MM.1S (cell line): ENCODE measurements at regions not wholly inside any gene's neighbourhood (a gene's known extent, or its start where the extent isn't known, plus 50 kb on each side); places are given as distances from the start of the nearest gene placed in this dataset.

Experiments used
- DNase-seq: peaks from one replicate; pipeline ENCODE4 v3.0.0-alpha.2; 2015
- H2AFZ ChIP-seq: fragments of 300-600 bp; sonication (generic); 2 replicates; pipeline ENCODE4 v1.6.0; 2016; ENCODE audit warnings: antibody characterized with exemption, low read length
- H3F3A ChIP-seq: fragments of 300-600 bp; sonication (generic); 2 replicates; pipeline ENCODE4 v1.6.1; 2016; ENCODE audit warnings: mild to moderate bottlenecking, antibody characterized with exemption, low read length, moderate library complexity, mixed read lengths; ENCODE audit not compliant: insufficient read depth
- H3K27ac ChIP-seq: fragments of 300-600 bp; sonication (generic); 2 replicates; pipeline ENCODE4 v1.5.1; 2016; ENCODE audit warnings: mild to moderate bottlenecking, low read length
- H3K27me3 ChIP-seq: fragments of 300-600 bp; sonication (generic); replicated peaks from 2 replicates; pipeline ENCODE4 v1.6.0; 2016; ENCODE audit warnings: low read length; ENCODE audit not compliant: insufficient read depth
- H3K36me3 ChIP-seq: fragments of 300-600 bp; sonication (generic); replicated peaks from 2 replicates; pipeline ENCODE4 v1.6.1; 2016; ENCODE audit warnings: mild to moderate bottlenecking, low read length, mixed read lengths; ENCODE audit not compliant: insufficient read depth
- H3K4me1 ChIP-seq: fragments of 300-600 bp; sonication (generic); 2 replicates; pipeline ENCODE4 v1.6.1; 2016; ENCODE audit warnings: low read length, mixed read lengths
- H3K4me2 ChIP-seq: fragments of 300-600 bp; sonication (generic); 2 replicates; pipeline ENCODE4 v1.6.0; 2016; ENCODE audit warnings: low read depth, low read length
- H3K4me3 ChIP-seq: fragments of 300-600 bp; sonication (generic); 2 replicates; pipeline ENCODE4 v1.5.1; 2016; ENCODE audit warnings: low read length, mixed read lengths
- H3K79me2 ChIP-seq: fragments of 300-600 bp; sonication (generic); 2 replicates; pipeline ENCODE4 v1.6.1; 2016; ENCODE audit warnings: mixed run types, low read length, mixed read lengths
- H3K9ac ChIP-seq: fragments of 300-600 bp; sonication (generic); 2 replicates; pipeline ENCODE4 v1.6.1; 2016; ENCODE audit warnings: low read length, mixed read lengths
- H3K9me2 ChIP-seq: fragments of 300-600 bp; sonication (generic); replicated peaks from 2 replicates; pipeline ENCODE4 v1.6.1; 2016; ENCODE audit warnings: mild to moderate bottlenecking, low read length, mixed read lengths; ENCODE audit not compliant: insufficient read depth
- H3K9me3 ChIP-seq: fragments of 300-600 bp; sonication (generic); replicated peaks from 2 replicates; pipeline ENCODE4 v1.6.1; 2016; ENCODE audit warnings: mild to moderate bottlenecking, low read length, mixed read lengths; ENCODE audit not compliant: insufficient read depth
- H4K20me1 ChIP-seq: fragments of 300-600 bp; sonication (generic); 2 replicates; pipeline ENCODE4 v1.6.1; 2016; ENCODE audit warnings: mild to moderate bottlenecking, low read length, moderate library complexity, mixed read lengths; ENCODE audit not compliant: insufficient read depth
- EZH2 ChIP-seq: fragments of 300-600 bp; sonication (generic); optimal IDR thresholded peaks from 2 replicates; pipeline ENCODE3; 2017; ENCODE audit warnings: low read depth, mild to moderate bottlenecking, antibody characterized with exemption, low read length, mixed read lengths
- EZH2phosphoT487 ChIP-seq: fragments of 300-600 bp; sonication (generic); IDR thresholded peaks from 2 replicates; pipeline ENCODE4 v1.6.1; 2018; ENCODE audit warnings: antibody characterized with exemption, low read length
- TF ChIP-seq, protein P1 (sequence below): fragments of 300-600 bp; sonication (generic); IDR thresholded peaks from 2 replicates; pipeline ENCODE4 v1.5.1; 2016; ENCODE audit warnings: antibody characterized with exemption, low read length, mixed read lengths

GRCh38 chr5:115469904-115470516 lies 74.6 kb downstream of the FEM1C start:
- Histone ChIP-seq H3K4me2 (no peak overlapping the region), H3K27ac (no peak overlapping the region), H3K9me3 (no peaks in the 10 kb centered on the region), H3K9ac (no peak overlapping the region), H3K9me2 (no peaks in the 10 kb centered on the region), H4K20me1 (no peaks in the 10 kb centered on the region), H3K36me3 (no peaks in the 10 kb centered on the region), H3K4me1 (no peaks in the 10 kb centered on the region), H3K79me2 (no peaks in the 10 kb centered on the region), H2AFZ (no peak overlapping the region), H3K4me3 (no peak overlapping the region), H3F3A (no peaks in the 10 kb centered on the region), H3K27me3 (no peaks in the 10 kb centered on the region)
- DNase-seq = no peak
- TF ChIP-seq EZH2 (no peak), EZH2phosphoT487 (no peak)
- TF ChIP-seq, protein P1, sequence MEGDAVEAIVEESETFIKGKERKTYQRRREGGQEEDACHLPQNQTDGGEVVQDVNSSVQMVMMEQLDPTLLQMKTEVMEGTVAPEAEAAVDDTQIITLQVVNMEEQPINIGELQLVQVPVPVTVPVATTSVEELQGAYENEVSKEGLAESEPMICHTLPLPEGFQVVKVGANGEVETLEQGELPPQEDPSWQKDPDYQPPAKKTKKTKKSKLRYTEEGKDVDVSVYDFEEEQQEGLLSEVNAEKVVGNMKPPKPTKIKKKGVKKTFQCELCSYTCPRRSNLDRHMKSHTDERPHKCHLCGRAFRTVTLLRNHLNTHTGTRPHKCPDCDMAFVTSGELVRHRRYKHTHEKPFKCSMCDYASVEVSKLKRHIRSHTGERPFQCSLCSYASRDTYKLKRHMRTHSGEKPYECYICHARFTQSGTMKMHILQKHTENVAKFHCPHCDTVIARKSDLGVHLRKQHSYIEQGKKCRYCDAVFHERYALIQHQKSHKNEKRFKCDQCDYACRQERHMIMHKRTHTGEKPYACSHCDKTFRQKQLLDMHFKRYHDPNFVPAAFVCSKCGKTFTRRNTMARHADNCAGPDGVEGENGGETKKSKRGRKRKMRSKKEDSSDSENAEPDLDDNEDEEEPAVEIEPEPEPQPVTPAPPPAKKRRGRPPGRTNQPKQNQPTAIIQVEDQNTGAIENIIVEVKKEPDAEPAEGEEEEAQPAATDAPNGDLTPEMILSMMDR = no peak

DNA sequence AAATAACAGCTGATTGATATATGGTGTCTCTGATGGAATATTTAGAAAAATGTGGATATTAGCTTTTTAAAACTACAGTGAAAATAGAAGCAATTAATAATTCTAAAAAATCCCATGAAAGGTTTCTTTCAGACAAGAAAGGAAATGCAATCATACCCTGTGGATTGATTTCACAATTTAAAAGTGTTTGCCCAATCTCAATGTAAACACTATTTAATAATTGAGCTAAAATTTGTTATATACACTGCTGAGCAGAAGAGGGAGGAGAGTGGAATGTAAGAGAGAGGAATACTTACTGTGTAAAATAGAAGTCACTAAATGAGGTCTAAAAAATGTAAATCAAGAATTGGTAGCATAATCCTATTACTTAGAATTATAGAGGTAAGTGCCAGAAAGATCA lies 76.9 kb downstream of the FEM1C start:
- H2AFZ ChIP-seq = no peak overlapping the region
- no peaks in the 10 kb centered on the region for H3K36me3 ChIP-seq
- H3F3A ChIP-seq = no peaks in the 10 kb centered on the region
- TF ChIP-seq EZH2 (no peak), EZH2phosphoT487 (no peak)
- TF ChIP-seq, protein P1 = no peak
- H4K20me1 ChIP-seq = no peaks in the 10 kb centered on the region
- no peaks in the 10 kb centered on the region for H3K27me3 ChIP-seq
- no peak overlapping the region for H3K4me2 ChIP-seq
- no peak overlapping the region for H3K4me3 ChIP-seq
- no peaks in the 10 kb centered on the region for H3K9me2 ChIP-seq
- no peaks in the 10 kb centered on the region for H3K9me3 ChIP-seq
- no peaks in the 10 kb centered on the region for H3K79me2 ChIP-seq
- DNase-seq = no peak
- H3K4me1 ChIP-seq = no peaks in the 10 kb centered on the region
- H3K9ac ChIP-seq = no peak overlapping the region
- no peak overlapping the region for H3K27ac ChIP-seq

- H3K27me3 ChIP-seq = no peaks in the 10 kb centered on the region
- TF ChIP-seq EZH2 (no peak), EZH2phosphoT487 (no peak)
- TF ChIP-seq, protein P1 = no peak
- H4K20me1 ChIP-seq = no peaks in the 10 kb centered on the region
- H3K27ac ChIP-seq = no peak overlapping the region
- no peak overlapping the region for H3K4me2 ChIP-seq
- H3K36me3 ChIP-seq = no peaks in the 10 kb centered on the region
- H3K4me3 ChIP-seq = no peak overlapping the region
- no peaks in the 10 kb centered on the region for H3K9me3 ChIP-seq
- no peaks in the 10 kb centered on the region for H3K4me1 ChIP-seq
- no peak for DNase-seq
- no peak overlapping the region for H2AFZ ChIP-seq
- no peak overlapping the region for H3K9ac ChIP-seq
- H3K79me2 ChIP-seq = no peaks in the 10 kb centered on the region
- no peaks in the 10 kb centered on the region for H3F3A ChIP-seq
- H3K9me2 ChIP-seq = no peaks in the 10 kb centered on the region
These were observed 79.1 kb downstream of the FEM1C start for GRCh38 chr5:115465431-115465830.
